Ishikawa (cell line): ENCODE measurements at regions not wholly inside any gene's neighbourhood (a gene's known extent, or its start where the extent isn't known, plus 50 kb on each side); places are given as distances from the start of the nearest gene placed in this dataset.

ENCODE experiments used
- CEBPB ChIP-seq: IDR thresholded peaks from 2 replicates; pipeline ENCODE4 v1.6.1; 2012
- CREB1 ChIP-seq: IDR thresholded peaks from 2 replicates; pipeline ENCODE4 v1.6.1; 2012; ENCODE audit warnings: low read depth
- EGR1 ChIP-seq: IDR thresholded peaks from 2 replicates; pipeline ENCODE4 v1.6.1; 2012
- EP300 ChIP-seq: IDR thresholded peaks from 2 replicates; pipeline ENCODE4 v1.6.1; 2012; ENCODE audit warnings: borderline replicate concordance
- FOXM1 ChIP-seq: IDR thresholded peaks from 2 replicates; pipeline ENCODE4 v1.6.1; 2012; ENCODE audit warnings: low read depth, borderline replicate concordance
- NFIC ChIP-seq: IDR thresholded peaks from 2 replicates; pipeline ENCODE4 v1.6.1; 2012
- RAD21 ChIP-seq: IDR thresholded peaks from 2 replicates; pipeline ENCODE4 v1.6.1; 2012; ENCODE audit warnings: low read depth
- TAF1 ChIP-seq: IDR thresholded peaks from 2 replicates; pipeline ENCODE4 v1.6.1; 2012; ENCODE audit warnings: low read depth, mild to moderate bottlenecking
- TCF12 ChIP-seq: IDR thresholded peaks from 2 replicates; pipeline ENCODE4 v1.6.1; 2012; ENCODE audit warnings: low read depth
- TEAD4 ChIP-seq: IDR thresholded peaks from 2 replicates; pipeline ENCODE4 v1.6.1; 2012
- YY1 ChIP-seq: IDR thresholded peaks from 2 replicates; pipeline ENCODE4 v1.6.1; 2012; ENCODE audit warnings: low read depth
- ZBTB7A ChIP-seq: IDR thresholded peaks from 2 replicates; pipeline ENCODE4 v1.6.1; 2012; ENCODE audit warnings: low read depth
- TF ChIP-seq, protein P1 (sequence below): IDR thresholded peaks from 2 replicates; pipeline ENCODE4 v1.6.1; 2012
- TF ChIP-seq, protein P2 (sequence below): IDR thresholded peaks from 2 replicates; pipeline ENCODE4 v1.6.1; 2012; ENCODE audit warnings: low read depth, mild to moderate bottlenecking
- TF ChIP-seq, protein P3 (sequence below): IDR thresholded peaks from 2 replicates; pipeline ENCODE4 v1.6.1; 2012

DNA sequence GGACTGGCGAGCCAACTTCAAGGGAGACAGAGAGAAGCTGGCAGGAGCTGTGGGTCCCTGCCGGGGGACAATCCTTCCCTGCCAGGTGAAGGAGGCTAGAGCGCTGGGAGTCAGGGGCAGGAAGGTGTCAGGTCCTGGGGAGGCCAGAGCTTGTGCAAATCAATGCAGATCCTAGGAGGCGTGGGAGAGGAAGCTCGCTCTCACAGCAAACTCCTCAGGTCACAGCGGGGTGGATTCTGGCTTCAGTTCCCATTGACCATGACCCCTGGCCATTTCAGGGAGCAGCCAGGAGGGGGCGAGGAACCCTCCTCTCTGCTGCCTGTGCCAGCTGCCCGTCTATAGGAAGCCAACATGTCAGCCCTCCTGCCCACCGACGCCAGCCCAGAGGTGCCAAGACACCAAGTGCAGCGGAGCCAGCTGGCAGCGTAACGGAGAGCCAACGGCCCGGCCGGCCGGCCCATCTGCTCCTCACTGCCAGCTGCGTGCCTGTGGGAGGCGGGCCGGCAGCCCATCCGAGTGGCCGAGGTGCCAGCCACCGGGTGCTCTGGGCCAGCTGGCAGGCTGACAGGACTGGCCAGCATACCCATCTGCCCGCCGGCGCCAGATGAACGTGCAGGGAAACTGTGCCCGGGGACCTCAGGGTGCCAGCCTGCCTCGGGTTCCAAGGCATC lies 374.8 kb downstream of the MIAT start:
- TF ChIP-seq, protein P1, sequence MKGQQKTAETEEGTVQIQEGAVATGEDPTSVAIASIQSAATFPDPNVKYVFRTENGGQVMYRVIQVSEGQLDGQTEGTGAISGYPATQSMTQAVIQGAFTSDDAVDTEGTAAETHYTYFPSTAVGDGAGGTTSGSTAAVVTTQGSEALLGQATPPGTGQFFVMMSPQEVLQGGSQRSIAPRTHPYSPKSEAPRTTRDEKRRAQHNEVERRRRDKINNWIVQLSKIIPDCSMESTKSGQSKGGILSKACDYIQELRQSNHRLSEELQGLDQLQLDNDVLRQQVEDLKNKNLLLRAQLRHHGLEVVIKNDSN, result no peak
- no peak for TF ChIP-seq YY1
- TF ChIP-seq, protein P2, sequence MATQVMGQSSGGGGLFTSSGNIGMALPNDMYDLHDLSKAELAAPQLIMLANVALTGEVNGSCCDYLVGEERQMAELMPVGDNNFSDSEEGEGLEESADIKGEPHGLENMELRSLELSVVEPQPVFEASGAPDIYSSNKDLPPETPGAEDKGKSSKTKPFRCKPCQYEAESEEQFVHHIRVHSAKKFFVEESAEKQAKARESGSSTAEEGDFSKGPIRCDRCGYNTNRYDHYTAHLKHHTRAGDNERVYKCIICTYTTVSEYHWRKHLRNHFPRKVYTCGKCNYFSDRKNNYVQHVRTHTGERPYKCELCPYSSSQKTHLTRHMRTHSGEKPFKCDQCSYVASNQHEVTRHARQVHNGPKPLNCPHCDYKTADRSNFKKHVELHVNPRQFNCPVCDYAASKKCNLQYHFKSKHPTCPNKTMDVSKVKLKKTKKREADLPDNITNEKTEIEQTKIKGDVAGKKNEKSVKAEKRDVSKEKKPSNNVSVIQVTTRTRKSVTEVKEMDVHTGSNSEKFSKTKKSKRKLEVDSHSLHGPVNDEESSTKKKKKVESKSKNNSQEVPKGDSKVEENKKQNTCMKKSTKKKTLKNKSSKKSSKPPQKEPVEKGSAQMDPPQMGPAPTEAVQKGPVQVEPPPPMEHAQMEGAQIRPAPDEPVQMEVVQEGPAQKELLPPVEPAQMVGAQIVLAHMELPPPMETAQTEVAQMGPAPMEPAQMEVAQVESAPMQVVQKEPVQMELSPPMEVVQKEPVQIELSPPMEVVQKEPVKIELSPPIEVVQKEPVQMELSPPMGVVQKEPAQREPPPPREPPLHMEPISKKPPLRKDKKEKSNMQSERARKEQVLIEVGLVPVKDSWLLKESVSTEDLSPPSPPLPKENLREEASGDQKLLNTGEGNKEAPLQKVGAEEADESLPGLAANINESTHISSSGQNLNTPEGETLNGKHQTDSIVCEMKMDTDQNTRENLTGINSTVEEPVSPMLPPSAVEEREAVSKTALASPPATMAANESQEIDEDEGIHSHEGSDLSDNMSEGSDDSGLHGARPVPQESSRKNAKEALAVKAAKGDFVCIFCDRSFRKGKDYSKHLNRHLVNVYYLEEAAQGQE, result no peak
- no peak for TF ChIP-seq ZBTB7A
- TF ChIP-seq CREB1, result no peak
- TF ChIP-seq RAD21, result no peak
- no peak for TF ChIP-seq TCF12
- no peak for TF ChIP-seq TAF1
- TF ChIP-seq EP300, result no peak
- TF ChIP-seq, protein P3, sequence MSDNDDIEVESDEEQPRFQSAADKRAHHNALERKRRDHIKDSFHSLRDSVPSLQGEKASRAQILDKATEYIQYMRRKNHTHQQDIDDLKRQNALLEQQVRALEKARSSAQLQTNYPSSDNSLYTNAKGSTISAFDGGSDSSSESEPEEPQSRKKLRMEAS, result no peak
- TF ChIP-seq NFIC, result no peak
- TF ChIP-seq EGR1, result no peak
- TF ChIP-seq FOXM1, result no peak

DNA sequence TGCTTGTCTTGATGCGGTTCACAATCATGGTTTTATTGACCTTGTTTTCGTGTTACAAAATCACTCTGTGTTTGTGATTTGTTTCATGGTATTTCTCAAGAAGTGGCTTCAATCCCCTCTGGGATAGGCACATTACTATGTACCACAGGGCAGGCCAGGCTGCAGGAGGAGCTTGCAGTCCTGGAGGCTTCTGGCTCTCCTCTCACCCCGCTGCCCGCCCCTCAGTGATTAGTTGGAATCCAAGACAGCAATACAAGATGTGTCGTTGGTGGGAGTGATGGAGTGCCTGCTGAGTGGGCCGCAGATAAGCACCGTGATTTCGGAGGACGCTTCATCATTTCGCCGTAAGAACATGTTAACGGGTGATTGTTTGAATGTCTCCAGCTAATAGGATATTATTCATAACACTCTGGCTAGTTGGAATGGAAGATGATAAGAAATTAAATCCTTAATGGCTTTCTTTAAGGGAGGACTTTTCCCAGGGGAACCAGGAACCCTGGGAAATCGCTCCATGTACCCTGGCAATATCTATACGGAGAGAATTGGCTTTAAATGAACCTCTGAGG lies 384.4 kb downstream of the MIAT start:
- TF ChIP-seq, protein P2, result no peak
- TF ChIP-seq TCF12 (no peak), FOXM1 (no peak), TEAD4 (no peak), CREB1 (no peak), EP300 (no peak), RAD21 (no peak), CEBPB (no peak), EGR1 (no peak), YY1 (no peak), TAF1 (no peak), ZBTB7A (no peak), NFIC (no peak)
- TF ChIP-seq, protein P1, result no peak
- TF ChIP-seq, protein P3, result no peak

DNA sequence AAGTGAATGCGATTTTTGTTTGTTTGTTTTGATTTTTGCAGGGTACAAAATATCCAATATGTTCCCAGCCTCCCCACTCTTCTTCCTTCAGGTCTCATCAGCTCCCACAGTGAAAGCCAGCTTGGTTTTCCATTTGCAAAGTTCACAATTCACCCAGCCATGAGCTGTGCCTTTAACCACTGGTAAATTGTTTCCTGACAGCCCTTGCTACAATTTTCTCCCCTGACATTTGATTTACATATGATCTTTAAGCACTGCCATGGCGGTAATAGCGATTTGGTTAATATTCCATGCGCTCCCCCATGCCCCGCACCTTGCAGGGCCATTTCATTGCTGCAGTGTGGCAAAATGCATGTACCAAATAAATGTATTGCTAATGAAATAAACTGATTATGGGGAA lies 385.9 kb downstream of the MIAT start:
- TF ChIP-seq YY1 (no peak), RAD21 (no peak), TAF1 (no peak)
- TF ChIP-seq, protein P1, result no peak

DNA sequence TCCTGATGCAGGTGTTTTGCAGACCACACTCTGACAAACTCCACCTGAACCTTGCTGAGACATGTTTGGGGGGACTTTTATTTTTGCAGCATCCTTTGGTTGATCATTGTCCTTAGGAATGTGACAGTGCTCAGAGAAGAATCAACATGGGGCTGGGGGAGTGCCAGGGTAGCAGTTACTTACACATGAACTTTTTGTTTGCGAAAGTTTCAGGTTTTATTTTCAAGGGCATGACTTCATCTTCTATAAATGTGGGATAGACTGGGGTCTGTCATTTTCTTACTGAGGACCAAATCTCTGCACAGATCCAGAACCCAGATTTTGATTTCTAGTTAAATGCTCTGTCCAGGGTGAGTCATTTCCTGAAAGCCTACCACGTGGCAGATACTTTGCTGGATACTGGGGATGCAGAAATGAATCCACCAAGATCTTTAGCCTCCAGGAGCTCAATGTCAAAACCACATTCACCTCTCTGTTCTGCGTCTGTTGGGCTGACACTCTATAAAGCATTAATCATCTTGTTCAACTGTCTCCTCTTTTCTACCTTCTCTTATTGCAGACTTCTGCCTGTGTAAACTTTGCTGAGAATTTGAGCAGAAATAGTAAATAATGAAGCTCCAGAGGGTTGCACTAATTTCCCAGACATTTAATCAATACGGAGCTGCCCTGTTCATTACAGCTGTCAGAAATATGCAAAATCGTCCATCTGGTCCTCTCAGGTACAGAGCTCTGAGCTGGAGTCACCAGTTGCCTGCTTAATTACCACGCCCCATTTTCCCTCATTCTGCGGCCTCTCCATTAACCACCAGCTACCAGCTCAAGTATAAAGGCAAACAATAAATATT lies 387.9 kb downstream of the MIAT start:
- TF ChIP-seq TCF12, result no peak

DNA sequence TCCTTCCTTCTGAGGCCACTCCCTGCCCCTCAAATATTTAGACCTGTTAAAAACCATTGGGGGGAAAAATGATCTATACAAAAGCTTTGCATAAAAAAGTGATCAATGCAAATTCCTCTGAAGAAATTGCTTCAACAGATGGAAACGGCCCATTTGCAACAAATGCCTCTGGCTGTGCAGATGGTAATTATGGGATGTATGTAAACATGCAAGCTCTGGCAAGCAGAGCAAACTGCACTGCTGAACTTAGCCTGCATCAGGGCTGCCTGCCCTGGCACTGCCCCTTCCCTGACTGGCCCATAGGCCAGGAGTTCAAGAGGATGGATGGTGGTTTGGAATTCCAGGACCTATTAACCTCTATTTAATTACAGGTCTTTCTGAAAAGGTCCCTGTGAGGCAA lies 388.7 kb downstream of the MIAT start:
- TF ChIP-seq, protein P3, result no peak
- no peak for TF ChIP-seq ZBTB7A
- TF ChIP-seq YY1, result no peak
- TF ChIP-seq EGR1, result no peak
- TF ChIP-seq TCF12, result no peak
- TF ChIP-seq CREB1, result no peak
- TF ChIP-seq, protein P1, result no peak
- TF ChIP-seq RAD21, result no peak
- no peak for TF ChIP-seq CEBPB
- no peak for TF ChIP-seq FOXM1
- TF ChIP-seq TAF1, result no peak
- TF ChIP-seq EP300, result no peak
- TF ChIP-seq NFIC, result no peak
- TF ChIP-seq TEAD4, result no peak
- TF ChIP-seq, protein P2, result no peak
